GM06990 (cell line): ENCODE measurements at regions not wholly inside any gene's neighbourhood (a gene's known extent, or its start where the extent isn't known, plus 50 kb on each side); places are given as distances from the start of the nearest gene placed in this dataset.

Source experiments
- DNase-seq: peaks from one replicate; pipeline ENCODE4 v3.0.0-alpha.2; 2011; ENCODE audit not compliant: insufficient read length; ENCODE audit errors: extremely low read depth
- H3K27me3 ChIP-seq: replicated peaks from 2 replicates; pipeline ENCODE4 v1.6.0; 2011; ENCODE audit warnings: low read length; ENCODE audit not compliant: control insufficient read depth, insufficient read depth
- H3K36me3 ChIP-seq: 2 replicates; pipeline ENCODE4 v1.5.1; 2011; ENCODE audit warnings: low read length; ENCODE audit not compliant: control insufficient read depth, insufficient read depth
- H3K4me3 ChIP-seq: replicated peaks from 2 replicates; pipeline ENCODE4 v1.5.1; 2011; ENCODE audit warnings: low read depth, mild to moderate bottlenecking, control low read depth, low read length
- CTCF ChIP-seq: IDR thresholded peaks from 2 replicates; pipeline ENCODE4 v1.5.1; 2011; ENCODE audit warnings: low read length, control low read depth, mild to moderate bottlenecking, inconsistent platforms; ENCODE audit not compliant: insufficient read depth, poor library complexity, severe bottlenecking

DNA sequence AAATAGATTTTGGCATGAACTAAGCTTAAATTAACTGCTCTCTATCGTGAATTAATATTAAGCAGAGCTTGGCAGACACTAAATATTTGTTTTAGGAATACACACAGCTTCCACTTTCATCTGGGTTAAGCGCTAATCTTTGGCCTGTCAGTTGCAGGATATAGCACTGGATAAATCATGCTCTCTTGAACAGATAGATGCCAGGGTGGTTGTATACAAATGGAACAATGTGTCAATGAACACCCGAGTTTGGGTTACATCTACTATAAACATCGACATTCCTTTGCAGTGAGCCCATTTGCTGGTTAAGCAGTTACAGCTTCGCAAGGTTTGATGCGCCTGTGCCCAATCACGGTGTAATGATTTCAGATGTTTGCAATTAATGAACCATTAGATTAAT is 338.2 kb upstream of the ZFP64 start:
- Histone ChIP-seq H3K27me3 (no peaks in the 10 kb centered on the region), H3K4me3 (no peak overlapping the region), H3K36me3 (no peaks in the 10 kb centered on the region)
- DNase-seq, result no peak
- no peak for TF ChIP-seq CTCF

DNA sequence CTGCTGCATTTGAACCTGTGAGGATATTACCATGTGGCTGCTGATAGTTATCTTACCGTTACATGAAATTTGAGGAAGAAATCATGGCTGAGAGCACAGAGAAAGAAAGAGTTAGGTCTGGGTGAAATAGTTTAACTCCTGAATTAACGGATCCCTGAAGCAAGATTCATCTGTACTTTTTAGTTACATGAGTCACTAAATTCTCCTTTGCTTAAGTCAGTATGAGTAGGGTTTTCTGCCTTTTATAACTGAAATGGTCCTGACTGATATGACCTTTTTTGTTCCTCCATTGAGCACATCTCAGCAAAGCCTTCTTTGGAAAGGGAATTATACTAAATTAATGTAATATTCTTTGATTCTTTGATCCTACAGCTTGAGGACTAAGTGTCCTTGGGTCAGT is 333.3 kb upstream of the ZFP64 start:
- DNase-seq, result no peak
- H3K27me3 ChIP-seq, result no peaks in the 10 kb centered on the region

DNA sequence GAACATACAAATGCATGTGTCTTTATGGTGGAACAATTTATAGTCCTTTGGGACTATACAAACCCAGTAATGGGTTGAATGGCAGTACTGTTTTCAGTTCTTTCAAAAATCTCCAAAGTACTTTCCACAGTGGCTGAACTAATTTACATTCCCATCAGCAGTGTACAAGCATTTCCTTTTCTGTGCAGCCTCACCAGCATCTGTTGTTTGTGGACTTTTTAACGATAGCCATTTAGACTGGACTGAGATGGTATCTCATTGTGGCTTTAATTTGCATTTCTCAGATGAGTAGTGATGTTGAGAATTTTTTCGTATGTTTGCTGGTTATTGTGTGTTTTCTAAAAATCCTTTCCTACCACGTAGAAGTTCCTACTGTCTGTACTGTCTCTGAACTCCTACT is 327.2 kb upstream of the ZFP64 start:
- Histone ChIP-seq H3K36me3 (no peaks in the 10 kb centered on the region), H3K4me3 (no peak overlapping the region), H3K27me3 (no peaks in the 10 kb centered on the region)
- DNase-seq, result no peak
- no peak for TF ChIP-seq CTCF

More for the DNA sequence above, 333.3 kb upstream of the ZFP64 start:
- Histone ChIP-seq H3K4me3 (no peak overlapping the region), H3K36me3 (no peaks in the 10 kb centered on the region)
- no peak for TF ChIP-seq CTCF

DNA sequence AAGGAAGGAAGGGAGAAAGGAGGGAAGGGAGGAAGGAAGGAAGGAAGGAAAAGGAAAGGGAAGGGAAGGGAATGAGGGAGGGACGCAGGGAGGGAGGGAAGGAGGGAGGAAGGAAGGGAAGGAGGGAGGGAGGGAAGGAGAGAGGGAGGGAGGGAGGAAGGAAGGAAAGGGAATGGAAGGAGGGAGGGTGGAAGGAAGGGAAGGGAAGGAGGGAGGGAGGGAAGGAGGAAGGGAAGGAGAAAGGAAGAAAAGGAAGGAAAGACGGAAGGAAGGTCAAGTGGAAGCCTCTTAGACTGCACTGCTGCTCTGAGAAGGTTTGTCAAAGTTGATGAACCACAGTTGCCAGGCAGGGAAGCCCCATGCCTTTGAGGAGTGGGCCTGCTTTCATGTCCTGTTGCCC is 324.3 kb upstream of the ZFP64 start:
- no peak for DNase-seq
- TF ChIP-seq CTCF, result no peak
- H3K27me3 ChIP-seq, result no peaks in the 10 kb centered on the region
- no peaks in the 10 kb centered on the region for H3K36me3 ChIP-seq
- no peak overlapping the region for H3K4me3 ChIP-seq

DNA sequence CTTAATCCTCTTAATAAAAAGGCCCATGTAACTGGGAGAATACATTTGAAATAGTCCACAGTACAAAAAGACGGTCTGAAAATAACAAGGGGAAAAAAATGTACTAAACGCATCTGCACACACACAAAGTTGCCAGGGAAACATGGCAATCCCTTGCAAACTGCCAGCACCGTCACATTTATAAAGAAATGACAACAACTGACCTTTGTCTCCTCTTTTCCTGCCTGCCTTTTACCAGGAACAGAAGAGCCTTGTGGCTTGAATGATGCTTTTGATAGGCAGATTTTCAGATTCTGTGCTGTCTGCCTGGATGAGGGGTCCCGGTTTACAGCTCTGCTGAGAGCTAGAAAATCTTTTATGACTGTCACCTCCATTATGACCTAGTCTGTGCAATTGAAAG is 308.6 kb upstream of the ZFP64 start:
- Histone ChIP-seq H3K36me3 (no peaks in the 10 kb centered on the region), H3K27me3 (no peaks in the 10 kb centered on the region), H3K4me3 (no peak overlapping the region)
- no peak for TF ChIP-seq CTCF
- no peak for DNase-seq

DNA sequence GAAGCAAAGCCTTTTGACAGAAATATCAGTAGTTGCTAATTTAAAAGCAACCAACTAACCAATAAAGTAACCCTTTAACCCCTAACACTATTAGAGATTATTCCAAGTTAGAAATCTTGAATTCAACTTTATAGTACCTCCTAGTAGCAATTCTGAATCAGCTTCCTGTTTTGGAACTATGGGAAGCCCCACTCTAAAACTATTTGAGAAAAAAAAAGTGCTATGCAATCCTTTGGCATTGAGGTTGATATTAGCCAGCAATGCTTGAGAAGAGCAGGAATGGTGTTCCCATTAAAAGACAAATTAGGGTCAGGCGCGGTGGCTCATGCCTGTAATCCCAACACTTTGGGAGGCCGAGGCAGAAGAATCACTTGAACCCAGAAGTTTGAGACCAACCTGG is 306.2 kb upstream of the ZFP64 start:
- H3K4me3 ChIP-seq, result no peak overlapping the region
- no peak for TF ChIP-seq CTCF
- H3K27me3 ChIP-seq, result no peaks in the 10 kb centered on the region; the same call in 1 of the 2 replicates
- H3K36me3 ChIP-seq, result no peaks in the 10 kb centered on the region
- DNase-seq, result no peak
